NCI-H146 (cell line): ENCODE measurements at regions not wholly inside any gene's neighbourhood (a gene's known extent, or its start where the extent isn't known, plus 50 kb on each side); places are given as distances from the start of the nearest gene placed in this dataset.

Experiments used
- DNase-seq: peaks from one replicate; lab custom pipeline; 2025; lab: John Stamatoyannopoulos, UW

DNA sequence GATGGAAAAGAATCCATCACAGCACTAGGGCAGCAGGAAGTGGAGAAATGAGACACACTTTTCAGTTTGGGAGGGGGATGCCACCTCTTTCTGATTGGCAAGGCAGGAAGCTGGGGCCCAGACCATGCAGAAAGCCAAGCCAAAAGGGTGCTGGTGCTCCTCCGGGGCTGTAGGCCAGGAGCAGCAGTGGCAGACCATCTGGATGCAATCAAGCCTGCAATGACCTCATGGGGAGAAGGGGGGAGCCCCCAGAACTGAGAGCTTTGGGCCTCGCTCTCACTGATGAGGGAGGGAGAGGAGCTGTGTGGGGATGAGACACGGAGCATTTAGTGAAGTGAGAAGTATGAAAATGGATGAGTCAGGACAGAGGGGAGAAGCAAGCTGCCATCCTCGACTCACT, 141.3 kb upstream of the NALF2 start:
- no peak for DNase-seq

DNA sequence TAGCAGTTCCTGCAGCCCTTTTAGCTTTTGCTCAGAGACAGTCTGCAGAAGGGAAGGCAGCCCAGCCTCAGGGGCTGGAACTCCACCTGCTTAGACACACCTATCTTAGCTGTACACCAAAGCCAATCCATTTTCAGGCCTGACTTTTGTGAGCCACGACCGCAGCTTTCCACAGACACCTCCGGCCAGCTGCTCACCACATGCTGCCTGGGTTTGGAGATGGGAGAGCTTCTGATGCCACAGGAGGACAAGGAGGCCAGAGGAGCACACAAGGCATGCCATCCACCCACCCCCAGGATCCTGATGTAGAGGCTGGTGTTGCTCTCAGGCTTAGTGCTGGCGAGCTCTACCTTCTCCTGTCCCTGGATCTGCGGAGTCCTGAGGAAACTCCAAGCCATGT, 141.8 kb upstream of the NALF2 start:
- no peak for DNase-seq

DNA sequence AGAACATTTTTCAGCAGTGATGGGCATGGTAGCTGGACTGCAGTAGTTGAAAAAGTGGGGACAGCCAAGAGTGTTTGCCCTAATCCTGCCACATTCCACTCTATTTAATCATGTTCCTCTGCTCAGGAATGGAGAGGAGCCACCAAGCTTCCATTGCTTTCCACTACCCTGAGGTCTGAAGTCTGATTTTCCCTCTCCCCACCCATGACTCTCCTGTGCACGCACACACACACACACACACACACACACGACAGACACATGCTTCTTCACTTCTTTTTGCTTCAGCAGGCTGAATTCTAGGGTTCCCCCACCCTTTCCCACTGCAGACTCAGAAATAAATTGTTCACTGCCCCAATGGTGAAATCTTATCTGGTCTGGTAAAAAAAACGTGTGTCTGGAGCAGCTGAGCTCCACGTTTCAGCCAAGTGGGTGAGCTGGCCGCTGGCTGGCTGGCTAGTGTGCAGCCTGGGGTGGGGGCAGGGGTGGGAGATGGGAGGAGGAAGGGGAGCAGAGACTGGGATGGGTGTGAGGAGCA, 142.7 kb upstream of the NALF2 start:
- DNase-seq: no peak

DNA sequence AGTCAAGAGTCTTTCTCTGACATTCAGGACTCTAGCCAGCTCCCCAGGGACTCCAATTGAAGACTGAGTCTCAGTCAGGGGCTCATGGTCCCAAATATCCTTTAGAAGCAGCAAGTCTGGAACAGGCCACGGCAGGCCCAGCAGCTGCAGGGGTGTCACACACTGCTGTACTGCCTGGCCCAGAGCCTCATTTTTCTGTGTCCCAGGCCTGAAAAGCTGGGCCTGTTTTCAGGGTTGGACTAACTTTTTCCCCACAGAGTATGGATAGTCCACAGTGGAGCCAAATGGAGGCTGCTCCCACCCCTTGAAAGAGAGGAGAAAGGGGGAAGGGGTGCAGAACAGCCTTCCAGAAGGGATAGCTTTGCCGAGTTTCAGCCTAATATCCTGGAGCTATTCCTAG, 146.8 kb upstream of the NALF2 start:
- no peak for DNase-seq

DNA sequence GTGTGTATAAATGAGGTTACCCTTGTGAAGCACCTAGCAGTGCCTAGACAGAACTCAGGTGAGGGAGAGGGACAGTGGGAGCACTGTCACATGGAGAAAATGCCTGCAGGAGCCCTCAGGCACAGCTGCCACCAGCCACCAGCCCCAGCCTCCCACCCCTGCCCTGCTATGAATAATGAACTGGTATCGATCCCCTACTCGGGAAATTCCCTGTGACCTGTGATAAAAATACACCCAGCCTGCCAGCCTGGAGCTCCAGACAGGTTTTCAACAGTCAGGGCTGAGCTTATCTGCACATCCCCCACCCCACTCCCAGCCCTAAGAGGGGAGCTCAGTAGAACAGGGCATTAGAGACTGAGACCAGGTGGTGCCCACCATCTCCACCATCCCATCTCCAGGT, 159.6 kb upstream of the PJA1 start:
- no peak for DNase-seq

DNA sequence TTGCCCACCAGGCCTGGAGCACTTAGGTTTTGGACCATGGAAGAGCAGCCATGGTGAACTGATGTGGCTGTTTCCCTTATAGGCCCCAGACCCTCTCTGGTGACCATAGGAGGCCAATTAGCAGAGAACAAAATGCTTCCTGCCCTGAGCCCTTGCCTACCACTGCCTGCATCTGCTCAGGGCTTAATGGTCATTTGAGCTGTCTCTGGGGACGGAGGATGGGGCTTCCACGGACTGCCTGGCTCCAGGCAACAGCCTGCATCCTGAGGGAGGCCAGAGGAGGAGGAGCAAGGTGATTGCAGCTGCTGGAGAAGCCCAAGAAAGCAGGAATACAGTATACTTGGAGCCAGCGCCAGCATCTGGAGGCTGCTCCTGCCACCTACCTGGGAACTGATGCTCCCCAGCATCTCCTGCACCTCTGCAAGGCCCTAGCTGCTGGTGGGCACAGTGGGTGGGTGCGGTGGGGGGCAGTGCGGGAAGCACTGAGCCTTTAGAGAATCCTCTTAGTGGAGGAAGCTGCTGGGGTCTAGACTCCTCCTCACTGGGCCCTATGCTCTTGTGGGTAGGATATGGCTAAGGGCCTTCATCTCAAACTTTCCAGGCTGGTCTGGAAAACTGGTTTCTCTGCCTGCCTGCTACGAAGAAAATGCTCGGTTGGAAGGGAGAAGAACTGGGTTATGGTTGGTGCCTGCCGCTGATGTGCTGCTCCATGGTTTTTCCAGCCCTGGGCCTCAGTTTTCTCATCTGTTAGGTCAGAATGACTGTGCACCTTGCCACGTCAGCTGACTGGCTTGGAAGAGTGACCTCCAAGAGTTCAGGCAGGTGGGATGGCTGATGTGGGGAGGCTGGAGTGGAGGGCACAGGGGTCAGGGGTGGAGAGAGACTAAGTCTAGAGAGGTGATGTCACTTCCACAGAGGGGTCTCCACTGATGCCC, 158.8 kb upstream of the PJA1 start:
- DNase-seq: no peak

DNA sequence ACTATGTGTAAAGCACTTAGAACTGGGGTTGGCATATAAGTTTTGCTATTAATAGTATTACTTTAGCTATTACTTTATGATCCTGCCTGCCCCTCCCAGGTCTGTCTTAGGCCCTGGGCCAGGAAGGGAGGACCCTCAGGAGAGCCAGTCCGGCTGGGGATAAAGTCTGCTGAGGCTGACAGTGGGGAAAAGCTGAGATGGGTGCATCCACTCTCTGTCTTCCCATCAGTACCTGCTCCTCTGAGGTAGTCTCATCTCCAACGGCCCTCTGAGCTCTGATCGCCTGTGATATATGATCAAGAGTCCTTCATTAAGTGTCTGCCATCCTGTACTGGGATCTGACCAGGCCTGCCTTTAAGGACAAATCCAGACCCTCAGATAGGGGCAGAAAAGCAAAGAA, 156.5 kb upstream of the PJA1 start:
- DNase-seq: no peak

DNA sequence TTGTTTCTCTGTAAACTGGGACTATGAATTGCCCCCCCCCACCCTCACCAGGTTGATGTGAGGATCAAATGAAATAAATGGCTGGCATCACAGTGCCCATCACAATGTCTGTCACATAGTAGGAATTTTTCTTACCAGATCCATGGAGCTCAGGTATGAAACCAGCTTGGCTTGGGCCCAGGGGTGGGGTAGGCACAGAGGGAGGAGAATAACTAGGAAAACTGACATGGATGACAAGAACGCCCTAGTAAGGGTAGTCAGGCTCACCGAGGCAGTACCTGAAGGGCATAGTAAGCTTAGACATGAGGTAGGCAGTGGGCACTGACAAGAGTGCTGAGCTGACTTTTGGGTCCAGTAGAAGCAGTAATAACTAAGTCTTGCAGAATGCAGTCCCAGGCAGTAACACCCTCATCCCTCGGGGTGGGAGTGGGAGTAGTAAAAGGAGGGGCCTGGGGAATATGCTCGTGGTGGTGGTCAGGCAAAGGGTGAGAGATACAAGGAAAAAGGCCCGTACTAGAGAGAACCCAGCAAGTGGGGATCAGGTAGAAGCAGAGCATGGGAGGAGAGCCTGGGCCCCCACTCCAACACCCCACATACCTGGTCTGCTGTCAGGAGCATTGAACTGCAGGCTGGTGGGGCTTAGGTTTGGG, 155.9 kb upstream of the PJA1 start:
- no peak for DNase-seq

DNA sequence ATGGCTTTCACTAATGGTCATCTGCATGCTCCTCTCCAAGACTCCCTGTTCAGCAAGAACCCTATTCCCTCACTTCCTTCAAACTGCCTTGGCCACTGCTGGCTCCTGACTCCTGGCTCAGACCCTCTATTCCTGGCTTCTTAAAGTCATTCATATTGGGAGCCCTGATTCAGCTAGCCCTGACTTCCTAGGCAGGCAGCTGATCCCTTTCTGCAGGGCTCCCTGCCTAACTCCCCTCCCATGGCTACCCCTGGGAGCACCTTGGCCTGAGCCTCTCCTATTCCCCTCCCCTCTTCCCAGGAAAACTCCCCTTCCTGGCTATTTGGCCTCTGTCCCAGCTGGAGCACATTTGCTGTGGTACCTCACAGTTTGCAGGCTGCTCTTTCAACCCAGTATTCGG, 154.9 kb upstream of the PJA1 start:
- DNase-seq: no peak

DNA sequence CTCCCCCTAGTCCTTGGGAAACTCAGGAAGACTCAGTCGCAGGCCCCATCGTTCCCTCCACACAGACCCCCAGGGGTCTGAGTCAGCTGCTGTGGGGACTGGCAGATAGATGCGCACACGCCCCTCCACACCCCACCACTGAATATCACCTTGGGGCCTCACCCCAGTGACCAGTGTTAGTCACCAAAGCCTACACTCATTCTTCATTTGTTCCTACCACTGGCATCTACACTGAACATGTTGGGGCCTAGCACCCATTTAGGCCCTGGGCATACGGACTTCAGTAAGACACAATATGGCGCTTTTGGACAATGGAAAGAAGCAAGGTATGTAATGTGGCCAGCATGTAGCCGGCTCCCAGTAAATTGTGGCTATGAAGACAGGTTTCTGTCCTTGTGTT, 154.1 kb upstream of the PJA1 start:
- DNase-seq: no peak

DNA sequence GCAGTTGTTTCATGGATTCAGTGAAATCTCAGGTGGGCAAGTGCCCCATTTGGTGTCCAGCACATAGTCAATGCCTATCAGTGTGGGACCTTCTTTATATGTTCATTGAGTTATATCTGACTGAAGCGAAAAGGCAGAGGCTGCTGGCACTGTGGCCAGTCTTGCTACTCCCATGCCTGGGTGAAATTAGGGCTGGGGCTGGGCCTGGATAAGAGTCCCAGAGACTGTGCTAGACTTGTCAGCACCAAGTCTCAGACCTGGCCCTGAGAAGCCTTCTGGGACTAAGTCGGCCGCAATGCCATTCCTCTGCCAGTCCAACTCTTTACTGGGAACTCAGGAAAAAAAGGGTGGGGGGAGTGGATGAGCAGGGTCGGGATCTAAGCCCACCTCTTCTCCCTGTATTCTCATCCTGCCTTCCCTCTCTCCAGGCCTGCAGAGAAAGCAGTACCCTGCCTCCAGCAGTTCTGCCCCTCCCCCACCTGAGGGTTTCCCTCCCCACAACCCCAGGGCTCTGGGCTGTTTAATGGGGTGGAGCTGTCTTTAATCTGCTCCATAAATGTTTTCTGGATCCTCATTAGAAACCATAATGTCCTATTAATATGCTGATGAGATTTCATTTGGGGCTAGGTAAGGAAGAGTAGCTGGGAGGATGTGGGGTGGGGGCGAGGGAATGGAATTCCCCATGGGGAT, 153.5 kb upstream of the PJA1 start:
- DNase-seq: no peak

DNA sequence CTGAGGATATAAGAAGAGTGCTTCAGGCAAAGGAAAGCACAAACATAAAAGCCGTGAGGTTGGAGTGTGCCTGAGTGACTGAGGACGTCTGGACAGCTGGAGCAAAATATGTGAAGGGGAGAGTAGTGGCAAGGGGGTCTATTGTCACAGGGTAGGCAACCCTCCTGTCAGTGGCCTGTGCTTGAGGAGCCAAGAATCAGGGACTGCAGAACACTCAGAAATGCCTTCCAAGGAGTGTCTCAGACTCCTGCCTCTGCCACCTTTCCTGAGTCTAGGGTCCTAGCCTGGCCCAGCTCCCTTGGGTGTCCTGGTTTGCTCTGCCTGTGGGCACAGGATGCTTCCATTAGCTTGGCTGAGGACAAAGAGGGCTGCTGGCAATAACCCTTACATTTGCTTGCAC, 152.5 kb upstream of the PJA1 start:
- no peak for DNase-seq

DNA sequence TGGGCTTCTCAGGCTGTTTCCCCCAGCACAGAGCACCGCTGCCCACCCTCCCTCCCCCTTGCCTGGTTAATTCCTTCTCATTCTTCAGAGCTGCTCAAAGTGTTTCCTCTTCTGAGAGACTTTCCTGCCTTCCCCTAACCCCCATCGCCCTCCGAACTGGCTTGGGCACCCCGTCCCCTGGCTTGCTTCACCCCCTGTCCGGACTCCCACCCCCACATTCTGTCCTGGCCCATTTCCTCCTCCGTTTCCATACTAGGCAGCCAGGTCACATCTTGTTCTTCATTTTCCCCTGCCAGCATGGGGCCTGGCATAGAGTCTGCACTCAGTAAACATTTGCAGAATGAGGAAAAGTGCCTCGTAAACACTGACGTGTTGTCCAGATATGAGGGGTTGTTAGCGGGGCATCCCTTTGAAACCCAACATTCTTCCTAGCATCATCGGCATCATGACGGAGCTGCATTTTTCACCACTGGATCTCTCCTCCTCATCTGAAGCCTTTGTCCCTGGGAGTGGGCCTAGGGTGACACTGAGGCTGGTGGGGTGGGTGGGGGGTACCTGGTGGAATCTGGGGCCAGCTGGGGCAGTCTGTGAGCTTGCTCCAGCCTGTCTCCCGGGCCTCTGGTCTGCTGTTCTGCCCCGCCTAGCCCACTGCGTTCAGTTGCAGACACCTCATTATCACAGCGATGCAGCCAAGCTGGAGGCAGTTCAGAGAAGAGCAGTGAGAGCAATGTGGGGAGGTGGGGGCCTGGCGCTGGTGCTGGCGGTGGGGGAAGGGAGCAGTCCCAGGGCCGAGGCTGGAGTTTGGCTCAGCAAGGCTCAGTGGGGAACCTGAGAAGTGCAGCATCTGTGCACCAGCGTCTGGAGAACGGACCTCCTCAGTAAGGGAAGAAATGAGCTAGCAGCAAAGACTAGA, 149.4 kb upstream of the PJA1 start:
- no peak for DNase-seq

DNA sequence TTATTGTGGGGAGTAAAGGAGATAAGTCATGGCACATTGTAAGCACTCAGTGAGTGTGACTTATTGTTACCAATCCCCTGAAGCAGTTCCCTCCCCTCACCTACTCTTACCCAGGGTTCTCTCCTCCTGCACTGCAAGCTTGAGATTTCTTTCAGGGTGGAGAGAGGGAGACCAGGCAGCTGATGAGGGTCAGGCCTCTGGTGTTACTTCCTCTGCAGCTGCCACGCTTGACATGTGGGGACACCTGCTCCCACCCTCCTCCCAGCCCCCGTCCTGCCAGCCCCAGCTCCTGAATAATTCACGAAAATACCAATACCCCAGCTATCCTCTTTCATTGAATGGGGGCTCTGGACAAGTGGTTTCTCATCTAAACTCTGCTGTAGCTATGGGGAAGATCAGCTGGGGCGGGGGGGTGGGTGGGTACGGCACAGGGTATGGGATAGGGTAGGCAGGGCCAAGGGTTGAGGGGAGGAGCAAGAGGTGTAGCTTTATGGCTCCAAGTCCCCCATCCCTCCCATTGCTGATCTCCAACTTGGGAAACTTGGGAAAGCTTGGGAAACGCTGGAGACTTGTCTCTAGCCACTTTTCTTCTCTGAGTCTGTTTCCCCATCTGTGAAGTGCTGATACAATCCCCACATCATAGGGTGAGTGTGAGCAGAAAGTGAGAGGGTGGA, 148.5 kb upstream of the PJA1 start:
- no peak for DNase-seq

DNA sequence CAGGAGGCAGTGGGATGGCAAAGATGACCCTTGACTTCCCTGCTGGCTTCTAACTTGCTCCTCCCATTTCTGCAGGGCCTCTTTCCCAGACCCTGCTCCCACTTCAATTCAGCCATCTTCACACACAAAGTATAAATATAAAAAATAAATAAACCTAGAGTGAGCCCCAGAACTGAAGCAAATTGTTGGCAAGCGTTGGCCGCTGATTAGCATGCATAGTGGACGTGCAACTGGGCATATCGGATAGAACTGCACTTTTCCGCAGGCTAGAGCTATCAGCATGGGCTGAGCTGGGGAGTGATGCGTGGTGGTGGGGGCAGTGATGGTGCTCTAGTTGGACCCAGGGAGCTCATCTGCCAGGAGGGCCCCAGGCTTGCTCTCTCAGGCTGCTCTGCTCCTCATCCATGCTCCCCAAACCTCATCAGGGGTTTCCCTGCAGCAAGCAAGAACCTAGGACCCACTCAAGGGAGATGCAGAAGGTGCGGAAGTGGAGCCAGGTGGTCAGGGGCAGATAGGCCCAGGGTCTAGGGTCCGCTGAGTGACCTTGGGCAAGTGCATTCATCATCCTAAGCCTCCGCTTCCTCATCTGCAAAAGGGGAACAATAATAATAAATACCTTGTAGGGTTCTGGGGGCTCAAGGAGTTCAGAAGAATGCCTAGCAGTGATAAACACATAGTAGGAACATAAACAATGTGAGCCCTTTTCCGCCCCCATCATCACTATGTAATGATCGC, 146.8 kb upstream of the PJA1 start:
- no peak for DNase-seq

DNA sequence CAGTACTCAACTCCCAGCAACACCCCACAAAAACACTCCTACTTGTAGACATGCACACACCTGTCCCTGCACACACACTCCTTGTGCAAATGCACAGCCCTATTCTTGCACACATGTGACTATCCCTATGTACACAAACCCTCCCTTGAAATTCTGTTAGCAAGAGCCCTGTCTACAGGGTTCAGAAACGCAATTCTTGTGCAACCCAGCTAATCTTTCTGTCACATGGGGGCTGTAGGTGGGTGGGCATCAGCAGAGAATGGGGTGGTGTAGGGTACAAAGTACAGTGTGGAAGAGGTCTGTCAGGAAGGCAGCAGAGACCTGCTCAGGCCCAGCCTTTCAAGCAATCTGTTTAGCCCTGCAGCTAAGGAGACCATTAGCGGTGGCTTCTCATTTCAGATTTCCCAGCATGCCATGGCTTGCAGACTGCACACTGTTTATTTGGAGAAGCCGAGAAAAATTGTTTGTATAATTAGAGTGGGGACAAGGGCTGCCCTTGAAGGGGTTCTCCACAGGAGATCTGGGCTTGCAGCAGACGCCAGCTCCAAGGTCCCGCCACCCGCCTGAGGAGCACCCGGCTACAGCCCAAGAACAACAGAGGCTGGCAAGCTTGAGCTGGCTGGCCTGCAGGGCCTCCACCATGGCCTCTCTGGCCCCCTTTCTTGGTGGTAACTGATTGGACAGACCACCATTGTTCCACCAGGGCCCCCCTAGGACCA, 144.0 kb upstream of the PJA1 start:
- DNase-seq: no peak

DNA sequence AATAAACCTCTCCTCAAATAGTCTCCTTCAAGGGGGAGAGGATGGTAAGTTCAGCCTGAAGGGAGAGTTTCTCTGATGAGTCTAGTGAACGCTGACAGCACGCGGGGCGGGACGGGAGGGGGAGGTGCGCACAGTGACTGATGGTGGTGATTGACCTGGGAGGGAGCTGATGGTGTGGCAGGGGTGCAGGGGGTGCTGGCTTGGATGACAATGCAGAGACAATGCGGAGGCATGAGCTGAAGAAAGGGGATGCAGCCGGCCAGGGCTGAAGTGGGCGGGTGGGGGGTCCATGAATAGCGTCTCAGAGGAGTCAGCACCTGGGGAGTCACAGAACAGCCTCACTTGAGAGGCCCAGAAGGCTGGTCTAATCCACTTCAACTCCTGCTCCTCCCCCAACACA, 142.5 kb upstream of the PJA1 start:
- no peak for DNase-seq

DNA sequence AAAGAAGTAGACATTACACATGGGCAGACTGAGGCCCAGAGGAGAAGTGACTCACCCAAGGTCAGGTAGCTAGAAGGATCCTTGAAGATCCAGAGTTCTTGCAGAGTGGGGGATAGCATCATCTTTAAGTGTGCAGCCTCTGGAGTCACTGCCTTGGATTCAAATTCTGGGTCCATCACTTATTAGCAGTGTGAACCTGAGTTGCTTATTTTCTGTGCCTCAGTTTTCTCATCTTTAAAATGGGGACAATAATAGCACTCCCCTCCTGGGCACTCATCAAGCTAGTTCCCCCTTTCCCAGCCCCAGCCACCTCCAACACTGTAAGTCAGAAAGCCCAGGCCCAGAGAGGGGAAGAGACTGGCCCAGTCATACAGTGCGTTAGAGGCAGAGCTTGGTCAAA, 141.8 kb upstream of the PJA1 start:
- no peak for DNase-seq

DNA sequence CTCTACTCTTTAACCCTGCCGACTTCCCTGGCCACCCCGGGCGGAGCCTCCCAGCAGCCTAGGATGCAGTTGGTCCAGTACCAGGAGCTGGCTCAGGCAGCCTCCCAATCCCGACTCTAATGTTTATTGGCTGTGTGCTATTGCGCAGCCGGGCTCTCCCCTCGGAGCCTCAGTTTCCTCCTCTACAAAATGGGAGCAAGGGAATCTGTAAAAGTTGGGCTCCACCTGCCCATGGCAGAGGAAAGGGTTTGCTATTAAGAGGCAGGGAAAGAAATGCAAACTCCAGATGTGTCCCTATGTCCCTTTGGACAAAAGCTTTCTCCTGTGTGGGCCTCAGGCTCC, 140.8 kb upstream of the PJA1 start:
- DNase-seq: no peak
